GM18498 (cell line): ENCODE measurements at regions not wholly inside any gene's neighbourhood (a gene's known extent, or its start where the extent isn't known, plus 50 kb on each side); places are given as distances from the start of the nearest gene placed in this dataset.

Source experiments
- ATAC-seq: cut with Tn5 transposase; IDR thresholded peaks from one replicate; pipeline ENCODE4 v1.9.1; 2021; ENCODE audit warnings: mild to moderate bottlenecking, moderate library complexity; ENCODE audit not compliant: unreplicated experiment

DNA sequence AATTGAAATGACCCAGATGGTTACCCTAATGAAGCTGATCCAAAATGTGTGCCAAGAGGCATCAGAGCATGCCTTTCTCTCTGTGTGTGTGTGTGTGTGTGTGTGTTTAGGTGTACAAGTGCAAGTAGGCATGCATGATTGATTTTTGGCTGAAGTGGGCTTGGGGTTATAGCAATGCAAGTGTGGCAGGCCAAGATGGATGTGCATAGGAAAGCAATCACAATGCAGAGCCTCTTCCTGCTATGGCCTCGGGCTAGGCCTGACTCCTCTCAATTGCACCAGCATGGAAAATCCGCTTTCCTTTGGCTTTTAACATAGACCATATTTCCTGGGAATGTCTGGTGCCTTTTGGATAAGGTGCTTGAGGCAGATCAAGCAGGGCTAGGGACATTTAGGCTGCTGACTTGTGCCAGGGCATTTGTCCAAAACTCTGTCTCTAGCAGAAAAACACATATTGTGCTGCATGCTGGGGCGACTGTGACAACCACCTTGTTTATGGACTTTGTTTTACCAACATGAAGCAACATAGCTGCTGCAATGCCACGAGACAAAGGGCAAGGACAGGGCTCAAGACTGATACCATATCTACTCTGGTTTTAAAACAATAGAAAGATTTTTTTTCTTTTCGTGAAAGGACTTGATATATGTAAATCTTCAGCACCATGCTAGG is 395.7 kb downstream of the RAPGEF2 start:
- ATAC-seq = no peak

DNA sequence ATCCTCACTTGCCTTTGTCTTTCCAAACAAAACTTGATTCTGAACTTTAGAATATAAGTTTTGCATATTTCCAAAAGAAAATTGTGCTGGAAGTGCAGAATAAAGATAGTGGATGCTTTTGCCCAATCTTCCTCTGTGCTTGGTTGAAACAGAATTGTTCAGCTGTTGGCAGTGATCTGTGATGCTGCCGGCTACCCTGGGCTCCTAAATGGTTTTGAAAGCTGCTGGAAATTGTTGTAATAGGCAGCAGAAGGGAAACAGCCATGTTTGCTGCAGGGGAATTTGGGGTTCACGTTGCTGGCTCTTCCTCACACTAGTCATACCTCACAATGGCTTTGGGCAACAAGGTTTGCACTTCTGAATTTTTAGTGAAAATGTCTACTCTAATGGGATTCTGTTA is 398.0 kb downstream of the RAPGEF2 start:
- ATAC-seq = no peak

DNA sequence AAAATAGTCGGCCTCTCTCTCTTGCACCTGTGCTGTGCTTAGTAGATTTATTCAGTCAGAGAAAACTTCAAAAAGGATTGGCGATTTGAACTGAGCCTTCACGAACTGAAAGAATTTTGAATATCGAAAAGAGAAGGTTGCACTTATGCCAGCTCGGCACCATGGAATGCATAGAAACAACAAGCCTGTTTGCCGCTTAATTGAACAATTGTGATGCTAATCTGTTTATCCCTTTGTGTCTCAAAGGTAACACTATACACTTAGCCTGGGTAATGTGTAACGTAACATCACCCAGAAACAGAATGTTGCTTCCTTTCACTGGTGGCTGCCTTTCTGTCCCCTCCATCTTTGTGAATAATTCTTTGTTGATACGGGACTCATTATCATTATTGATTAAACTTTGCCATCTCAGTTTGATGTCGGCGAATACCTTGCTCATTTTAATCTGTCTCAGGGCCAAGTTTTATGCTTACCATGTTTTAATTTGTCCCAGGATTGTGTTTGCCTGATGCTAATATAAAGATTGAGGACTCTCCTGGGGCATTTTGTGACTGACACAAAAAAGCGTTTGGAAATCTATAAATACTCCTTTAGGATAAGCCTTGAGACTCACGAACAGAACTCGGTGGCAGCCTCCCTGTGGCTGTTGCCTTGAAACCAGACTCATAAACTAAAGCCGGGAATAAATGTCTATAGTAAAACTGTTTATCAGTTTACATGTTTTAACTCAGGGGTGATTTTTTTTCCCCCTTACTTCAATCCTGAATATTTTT is 400.5 kb downstream of the RAPGEF2 start:
- no peak for ATAC-seq

DNA sequence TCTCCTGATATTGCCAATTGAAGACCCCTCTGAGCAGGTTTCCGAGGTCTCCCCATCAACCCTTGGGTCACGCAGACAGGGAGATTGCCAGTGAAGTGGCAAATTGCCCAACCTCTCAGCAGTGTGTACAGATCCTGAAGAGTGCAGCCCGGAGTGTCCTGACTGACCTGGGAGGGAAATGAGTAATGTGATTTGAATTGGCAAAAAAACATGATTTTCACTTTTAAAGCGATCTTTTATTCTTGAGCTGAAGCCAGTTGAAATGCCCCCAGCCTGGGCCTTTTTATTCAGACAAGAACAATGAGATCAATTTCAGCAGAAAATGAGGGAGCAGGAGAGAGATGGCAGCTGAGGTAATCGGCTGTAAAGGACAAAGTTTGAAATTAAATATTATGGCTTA is 401.8 kb downstream of the RAPGEF2 start:
- ATAC-seq = no peak

DNA sequence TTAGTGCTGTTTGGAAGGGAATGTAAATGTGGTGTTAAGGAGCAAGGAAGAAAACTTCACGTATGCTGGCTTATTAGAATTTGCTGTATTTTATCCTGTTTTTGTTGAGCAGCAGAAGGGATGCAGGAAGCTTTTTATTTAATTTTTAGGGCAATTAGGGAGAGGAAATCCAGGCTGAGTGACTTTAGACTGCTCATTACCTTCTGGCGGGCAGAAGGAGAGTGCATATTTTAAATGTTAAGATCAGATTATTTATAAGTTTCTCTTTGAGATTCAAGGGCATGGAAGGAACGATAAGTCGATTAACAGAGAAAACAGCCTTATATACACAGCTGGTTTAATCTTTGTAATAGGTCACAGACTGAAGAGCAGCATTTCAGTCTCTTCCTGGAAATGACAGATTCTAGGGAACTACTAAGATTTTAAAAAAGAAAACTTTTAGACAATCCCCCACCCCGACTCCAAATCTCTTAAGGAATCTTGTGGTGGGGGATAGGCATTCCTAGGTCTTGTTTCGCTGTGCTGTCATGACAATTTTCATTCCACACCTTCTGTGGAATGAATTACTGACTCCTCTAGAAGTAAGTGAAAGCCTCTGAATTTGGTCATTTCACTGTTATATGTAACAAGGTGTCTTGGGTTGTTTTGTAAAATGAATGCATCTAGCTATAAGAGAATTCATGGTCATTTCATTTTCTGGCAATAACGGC is 402.5 kb downstream of the RAPGEF2 start:
- ATAC-seq = no peak

DNA sequence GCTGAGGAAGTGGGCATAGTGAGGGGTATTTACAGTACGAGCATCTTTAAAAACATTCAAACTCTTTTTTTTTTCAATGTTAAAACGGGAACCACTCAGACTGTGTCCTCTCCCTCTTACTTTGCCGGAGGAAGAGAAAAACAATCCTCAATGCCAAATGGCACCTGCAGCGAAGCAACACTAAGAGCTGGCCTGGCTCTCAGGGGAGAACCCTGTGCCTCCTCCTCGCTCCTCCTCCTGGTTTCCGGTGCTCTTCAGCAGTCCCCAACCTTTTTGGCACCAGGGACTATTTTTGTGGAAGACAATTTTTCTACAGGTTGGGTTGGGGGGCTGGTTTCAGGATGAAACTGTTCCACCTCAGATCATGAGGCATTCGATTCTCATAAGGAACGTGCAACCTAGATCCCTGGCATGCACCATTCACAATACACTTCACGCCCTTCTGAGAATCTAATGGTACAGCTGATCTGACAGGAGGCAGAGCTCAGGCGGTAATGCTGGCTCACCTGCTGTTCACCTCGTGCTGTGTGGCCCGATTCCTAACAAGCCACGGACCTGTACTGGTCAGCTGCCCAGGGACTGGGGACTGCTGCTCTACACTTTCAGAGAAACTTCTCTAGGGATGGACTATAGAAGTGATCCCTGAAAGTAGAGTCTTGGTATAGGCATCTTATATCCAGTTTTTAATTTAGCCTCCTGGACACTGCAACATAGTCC is 404.1 kb downstream of the RAPGEF2 start:
- ATAC-seq = no peak

DNA sequence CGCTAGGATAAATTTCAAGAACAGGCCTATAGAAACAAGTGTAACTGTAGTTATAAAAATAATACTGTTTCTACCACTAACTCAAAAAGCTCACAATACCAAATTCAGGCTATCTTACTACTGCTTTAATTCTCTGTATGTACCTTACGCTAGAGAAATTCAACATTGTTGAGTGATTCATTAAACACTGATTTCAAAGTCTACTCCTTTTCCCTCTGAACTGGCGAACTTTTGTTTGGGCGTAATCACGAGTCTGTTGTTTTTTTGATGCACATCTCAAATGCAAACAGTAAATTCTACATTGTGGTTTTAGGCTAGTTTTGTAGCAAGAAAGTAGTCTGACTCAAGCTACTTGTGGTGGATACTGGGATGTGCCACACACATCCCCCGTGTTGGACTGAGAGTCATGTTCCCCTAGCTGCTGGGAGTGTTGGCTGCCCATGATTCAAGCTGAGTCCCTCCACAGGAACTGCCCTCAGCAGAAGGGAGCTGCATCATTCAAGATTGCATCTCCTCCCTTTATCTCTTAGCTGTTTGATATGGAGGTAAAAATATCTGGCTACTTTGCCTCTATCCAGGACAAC is 406.1 kb downstream of the RAPGEF2 start:
- no peak for ATAC-seq

DNA sequence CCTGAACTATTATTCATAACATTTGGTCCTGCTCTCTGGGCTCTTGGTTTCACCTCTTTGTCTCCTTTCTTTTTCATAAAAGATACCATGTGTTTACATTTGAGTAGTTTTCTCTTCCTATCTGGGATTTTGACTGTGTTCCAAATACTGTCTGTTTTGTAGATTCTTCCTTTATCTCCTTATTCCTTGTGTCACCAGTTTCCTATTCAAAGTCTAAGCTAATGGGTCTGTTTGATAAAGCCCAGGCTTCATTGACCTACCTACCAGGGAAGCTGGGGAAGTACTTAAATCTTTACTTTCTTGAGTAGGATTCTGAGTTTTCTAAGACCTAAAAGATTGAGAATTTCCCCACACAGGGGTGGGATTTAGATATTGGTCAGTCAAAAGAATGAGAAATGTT is 409.5 kb downstream of the RAPGEF2 start:
- no peak for ATAC-seq

DNA sequence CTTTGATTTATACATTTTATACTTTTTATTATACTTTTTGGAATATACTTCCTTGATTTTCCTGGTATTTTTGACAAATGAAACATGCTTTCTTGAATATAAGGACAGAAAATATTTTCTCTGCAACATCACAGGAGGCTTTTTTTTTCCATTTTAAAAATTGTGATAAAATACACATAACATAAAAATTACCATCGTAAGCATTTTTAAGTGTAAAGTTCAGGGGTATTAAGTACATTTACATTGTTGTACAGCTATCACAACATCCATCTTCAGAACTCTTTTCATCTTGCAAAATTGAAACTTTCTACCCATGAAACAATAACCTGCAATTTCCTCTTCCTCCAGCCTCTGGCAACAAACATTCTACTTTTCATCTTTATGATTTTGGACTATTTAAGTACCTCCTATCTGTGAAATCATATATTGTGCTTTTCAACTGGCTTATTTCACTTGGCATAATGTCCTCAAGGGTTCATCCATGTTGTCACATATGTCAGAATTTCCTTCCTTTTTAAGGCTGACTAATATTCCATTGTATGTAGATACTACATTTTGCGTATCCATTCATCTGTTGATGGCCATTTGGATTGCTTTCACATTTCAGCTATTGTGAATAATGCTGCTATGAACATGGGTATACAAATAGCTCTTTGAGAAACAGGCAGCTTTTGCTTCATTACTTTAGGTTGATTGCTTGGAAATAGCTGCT is 412.6 kb downstream of the RAPGEF2 start:
- no peak for ATAC-seq

DNA sequence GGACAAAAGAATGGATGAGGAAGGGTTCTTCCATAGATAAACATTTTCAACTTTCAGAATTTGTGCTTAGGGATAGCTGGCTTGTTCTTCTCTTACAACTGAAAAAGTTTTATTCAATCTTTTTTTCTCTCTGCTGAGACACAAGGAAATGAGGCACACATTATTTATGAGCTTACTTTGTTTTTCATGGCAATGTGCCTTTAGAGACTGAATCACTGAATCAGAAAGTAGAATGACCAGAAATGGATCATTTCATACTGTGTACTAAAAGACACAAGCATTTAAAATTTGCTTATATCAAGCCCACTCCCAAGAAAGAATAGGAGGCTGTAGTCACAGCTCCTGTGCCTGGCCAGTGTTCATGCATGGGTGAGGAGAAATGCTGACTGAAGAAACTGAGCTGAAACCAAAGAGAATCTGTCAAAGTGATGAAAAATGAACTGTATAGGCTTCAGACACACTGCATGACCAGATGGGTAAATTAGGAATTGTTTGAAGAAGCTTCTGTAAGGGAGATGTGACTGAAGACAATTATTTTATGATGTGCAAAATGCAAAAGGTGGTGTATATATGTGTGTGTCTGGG is 413.8 kb downstream of the RAPGEF2 start:
- ATAC-seq = no peak

DNA sequence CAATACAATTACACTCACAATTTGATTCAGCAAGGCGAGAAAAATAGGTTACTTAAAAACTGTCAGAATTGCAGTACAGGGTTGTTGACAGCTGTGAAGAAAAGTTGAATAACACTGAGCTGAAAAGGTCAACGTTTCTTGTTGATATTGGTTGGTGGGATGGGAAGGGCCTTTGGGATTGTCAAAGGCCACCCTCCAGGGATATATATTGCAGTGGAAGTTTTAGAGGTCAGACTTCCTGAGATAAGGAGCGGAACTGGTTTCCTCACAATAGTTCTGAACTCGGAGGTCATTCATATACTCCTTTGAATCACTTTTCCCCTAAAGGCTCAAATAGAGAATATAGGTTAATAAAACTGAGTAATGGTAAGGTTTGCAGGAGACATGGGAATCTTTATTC is 417.2 kb downstream of the RAPGEF2 start:
- no peak for ATAC-seq

DNA sequence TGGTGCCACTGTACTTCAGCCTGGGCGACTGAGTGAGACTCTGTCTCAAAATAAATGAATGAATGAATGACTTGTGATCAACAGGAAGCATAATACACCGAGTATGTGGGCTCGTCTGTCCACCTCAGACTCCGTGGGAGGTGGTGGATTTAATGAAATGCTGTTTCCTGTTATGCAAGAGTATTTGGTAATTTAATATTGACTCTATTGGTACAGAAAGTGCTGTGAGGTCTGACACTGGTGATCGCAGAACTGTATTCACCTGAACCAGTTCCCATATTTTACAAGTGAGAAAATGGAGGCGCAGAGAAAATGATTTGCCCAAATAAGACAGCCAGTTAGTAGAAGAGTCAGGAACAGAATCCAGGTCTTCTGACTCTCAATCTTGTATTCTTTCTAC is 423.3 kb downstream of the RAPGEF2 start:
- ATAC-seq = no peak

DNA sequence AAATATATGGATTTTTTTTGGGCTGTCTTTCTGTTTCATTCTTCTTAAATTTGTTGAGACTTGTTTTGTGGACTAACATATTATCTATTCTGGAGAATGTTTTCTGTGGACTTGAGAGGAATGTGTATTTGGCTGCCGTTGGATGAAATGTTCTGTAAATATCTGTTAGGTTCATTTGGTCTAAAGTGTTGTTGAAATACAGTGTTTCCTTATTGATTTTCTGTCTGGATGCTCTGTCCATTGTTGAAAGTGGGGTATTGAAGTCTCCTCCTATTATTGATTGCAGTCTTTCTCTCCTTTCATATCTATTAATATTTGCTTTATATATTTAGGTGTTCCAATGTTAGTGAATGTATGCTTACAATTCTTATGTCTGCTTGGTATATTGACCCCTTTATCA is 431.8 kb downstream of the RAPGEF2 start:
- no peak for ATAC-seq

DNA sequence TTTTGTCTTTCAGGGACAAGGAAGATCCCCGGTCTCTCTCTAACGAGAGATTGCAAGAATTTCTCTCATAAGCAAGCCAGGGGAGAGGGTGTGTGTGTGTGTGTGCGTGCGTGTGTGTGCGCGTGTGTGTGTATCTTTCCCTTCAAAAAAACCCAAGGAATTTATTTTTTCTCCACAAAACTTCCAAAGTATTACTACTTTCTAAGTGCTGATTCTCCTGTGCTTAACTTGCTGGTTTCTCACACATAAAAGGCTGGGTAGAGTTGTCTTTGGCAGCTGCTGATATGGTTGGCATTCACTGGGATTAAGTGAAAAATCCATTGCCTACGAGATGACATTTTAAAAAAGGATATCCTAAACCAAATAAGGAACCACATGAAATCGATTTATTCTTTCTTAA is 435.7 kb downstream of the RAPGEF2 start:
- ATAC-seq = no peak

DNA sequence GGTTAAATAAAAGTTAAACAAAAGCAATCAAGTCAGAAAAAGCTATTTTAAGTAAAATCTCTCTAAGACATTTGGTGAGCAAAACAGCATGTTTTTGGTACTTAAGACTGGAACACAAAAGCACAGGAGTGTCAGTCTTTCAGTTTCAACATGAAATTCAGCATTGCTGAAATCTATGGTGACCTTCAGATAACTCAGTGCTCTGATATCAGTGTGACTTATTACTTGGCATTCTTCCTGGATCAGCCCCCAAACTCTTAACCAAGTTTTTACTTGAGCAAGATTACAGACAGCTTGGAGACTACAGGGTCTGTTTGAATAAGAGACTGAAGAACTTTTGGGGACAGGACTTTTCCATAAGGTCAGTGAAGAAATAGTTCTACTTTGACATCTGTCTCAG is 437.2 kb downstream of the RAPGEF2 start:
- ATAC-seq = no peak

DNA sequence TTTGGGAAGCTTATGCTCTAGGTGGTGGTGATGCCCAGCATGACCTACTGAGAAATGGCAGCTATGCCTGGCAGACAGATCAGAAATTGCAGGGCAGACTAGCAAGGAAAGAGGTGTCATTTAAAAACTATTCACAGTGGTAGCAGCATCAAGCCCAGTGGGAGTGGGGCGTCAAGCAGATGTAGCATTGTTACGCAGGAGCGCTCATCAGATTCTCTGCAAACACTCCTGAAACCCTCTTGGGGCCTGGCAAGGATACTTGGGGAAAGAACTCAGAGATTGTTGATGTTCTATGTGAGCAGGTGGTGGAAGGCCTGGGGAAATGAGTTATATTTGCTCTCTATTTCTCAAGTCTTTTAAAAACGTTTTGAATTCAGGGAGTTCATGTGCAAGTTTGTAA is 437.6 kb downstream of the RAPGEF2 start:
- no peak for ATAC-seq

DNA sequence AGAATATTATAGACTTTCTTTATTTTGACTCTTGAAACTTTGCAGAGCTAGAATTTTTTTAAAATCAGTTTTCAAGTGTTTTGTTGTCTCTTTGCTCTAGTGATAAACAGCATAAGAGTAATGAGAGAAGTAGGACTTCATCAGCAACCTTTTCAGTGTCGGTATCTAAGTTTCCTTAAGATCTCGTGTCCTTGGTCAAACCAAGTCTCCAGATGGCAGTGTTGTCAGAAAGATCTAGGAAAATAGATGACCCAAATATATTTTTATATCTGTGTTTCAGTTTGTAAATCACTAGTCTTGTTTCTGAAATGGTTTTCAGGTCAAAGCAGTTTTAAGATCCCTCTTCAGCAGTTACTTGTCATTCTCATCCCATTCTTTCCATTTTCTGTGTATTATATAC is 438.3 kb downstream of the RAPGEF2 start:
- ATAC-seq = no peak

DNA sequence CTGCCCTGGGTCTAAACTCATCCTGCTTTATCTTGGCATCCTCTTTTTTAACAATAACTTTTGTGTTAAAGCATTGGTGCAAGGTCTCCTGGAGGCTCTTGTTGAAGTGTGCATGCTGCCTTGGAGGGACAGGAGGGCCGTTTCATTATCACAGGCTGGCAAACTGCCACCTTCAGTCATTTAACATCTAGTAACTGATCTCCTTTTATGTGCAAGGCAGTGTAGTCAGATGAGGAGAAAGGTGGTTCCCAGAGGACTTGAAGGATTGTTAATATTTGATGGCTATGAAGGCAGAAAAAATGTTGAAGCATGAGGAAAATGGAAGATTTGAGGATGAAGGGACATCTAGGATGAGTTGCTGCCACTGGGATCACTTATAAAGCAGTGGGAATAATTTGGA is 439.4 kb downstream of the RAPGEF2 start:
- no peak for ATAC-seq

DNA sequence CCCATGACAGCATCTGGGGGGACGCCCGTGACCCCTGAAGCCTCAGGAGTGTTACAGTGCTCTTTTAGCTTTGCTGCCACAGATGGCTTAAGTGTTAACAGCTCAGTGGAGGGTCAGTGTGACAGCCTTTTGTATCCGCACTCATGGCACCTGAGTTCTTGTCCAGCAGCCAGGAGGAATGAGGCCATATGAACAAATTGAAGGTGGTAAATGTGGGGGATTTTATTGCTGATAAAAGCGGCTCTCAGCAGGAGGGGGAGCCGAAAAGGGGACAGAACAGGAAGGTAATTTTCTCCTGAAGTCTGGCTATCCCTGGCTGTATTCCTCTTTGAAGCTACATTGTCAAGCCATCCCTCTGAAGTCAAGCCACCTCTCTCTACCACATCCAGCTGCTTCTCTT is 441.0 kb downstream of the RAPGEF2 start:
- ATAC-seq = no peak

DNA sequence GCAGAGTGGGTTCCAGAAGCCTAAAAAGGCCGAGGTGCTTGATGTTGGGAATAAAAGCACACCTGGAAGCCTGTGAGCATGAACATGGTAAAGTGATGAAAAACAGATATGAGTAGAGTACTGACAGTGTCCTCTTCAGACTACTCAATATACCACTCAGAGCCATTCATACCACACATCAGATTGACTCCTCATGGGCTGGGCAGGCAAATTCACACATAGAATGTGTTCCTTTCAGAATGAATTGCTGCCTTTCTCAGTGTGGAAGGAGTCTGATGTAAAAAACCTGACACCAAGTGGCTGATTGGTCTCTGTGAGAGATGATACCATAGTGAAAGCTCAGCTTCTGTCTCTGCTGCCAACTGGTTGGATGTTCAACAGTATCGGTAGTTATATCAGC is 442.7 kb downstream of the RAPGEF2 start:
- no peak for ATAC-seq
